ENCODE measurements at regions not wholly inside any gene's neighbourhood (a gene's known extent, or its start where the extent isn't known, plus 50 kb on each side); places are given as distances from the start of the nearest gene placed in this dataset.

DNA sequence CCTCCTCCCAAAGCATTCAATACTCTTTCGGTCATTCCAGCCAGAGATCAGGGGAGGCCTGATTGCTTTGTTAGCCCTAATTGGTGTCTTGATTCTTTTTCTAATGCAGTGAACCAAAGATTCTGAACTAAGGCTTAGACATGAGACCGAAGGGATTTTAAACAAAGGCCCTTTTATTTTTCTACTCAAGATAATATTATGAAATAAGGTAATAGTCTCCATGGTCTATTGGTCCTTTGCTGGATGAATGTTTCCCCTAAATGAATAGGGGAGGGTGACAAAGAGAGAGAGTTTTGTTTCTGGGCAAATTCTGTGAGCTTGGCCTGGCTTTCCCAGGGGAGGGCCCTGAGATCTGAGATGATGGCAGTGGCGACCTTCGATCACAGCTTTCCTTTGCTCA is 449.1 kb downstream of the TYW1 start:
- no peak overlapping the region for H3K4me3 ChIP-seq (ENCODE audit: low read depth, low read length)
- TF ChIP-seq, protein P1, sequence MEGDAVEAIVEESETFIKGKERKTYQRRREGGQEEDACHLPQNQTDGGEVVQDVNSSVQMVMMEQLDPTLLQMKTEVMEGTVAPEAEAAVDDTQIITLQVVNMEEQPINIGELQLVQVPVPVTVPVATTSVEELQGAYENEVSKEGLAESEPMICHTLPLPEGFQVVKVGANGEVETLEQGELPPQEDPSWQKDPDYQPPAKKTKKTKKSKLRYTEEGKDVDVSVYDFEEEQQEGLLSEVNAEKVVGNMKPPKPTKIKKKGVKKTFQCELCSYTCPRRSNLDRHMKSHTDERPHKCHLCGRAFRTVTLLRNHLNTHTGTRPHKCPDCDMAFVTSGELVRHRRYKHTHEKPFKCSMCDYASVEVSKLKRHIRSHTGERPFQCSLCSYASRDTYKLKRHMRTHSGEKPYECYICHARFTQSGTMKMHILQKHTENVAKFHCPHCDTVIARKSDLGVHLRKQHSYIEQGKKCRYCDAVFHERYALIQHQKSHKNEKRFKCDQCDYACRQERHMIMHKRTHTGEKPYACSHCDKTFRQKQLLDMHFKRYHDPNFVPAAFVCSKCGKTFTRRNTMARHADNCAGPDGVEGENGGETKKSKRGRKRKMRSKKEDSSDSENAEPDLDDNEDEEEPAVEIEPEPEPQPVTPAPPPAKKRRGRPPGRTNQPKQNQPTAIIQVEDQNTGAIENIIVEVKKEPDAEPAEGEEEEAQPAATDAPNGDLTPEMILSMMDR (IDR thresholded peaks at IDR 0.05; ENCODE audit: control insufficient read depth, extremely low read depth, insufficient read depth): no peak
- DNase-seq (ENCODE audit: low read depth): no peak

DNA sequence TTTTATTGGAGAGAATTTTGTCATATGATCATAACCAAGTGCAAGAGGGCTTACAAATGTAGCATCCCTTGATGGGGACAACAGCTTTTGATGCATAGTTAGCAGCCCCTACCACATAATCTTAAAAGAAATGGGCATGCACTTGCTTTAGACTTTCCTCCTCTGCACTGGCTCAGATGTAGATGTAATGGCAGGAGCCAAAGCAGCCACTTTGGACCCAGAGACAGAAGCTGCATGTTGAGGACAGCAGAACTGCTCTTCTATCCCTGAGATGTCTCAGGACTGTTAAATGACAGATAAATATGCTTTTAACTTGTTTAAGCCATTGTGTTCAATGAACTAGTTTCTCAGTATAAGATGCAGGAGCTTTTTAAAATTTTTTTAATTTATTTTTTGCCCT is 450.7 kb downstream of the TYW1 start:
- DNase-seq (ENCODE audit: low read depth): no peak
- no peak overlapping the region for H3K4me3 ChIP-seq (ENCODE audit: low read depth, low read length)
- TF ChIP-seq, protein P1 (IDR thresholded peaks at IDR 0.05; ENCODE audit: control insufficient read depth, extremely low read depth, insufficient read depth): no peak

DNA sequence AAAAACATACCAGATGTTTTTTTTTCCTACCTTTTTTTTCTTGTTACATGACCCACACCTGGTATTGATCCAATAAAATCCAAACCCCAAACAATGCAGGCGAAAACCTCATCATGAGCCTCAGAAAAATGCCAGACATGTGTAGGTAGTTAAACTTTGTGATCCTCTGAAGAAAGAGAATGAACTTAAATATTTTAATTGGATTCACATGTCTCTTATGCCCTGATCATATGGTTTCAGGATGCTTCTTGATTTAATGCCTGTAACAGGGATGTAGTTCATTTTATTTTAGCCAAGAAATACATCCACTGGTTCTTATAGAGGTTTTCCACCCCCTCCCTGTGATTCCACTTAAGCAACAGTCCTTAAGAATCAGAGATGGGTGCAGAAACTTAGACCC is 451.6 kb downstream of the TYW1 start:
- TF ChIP-seq, protein P1 (IDR thresholded peaks at IDR 0.05; ENCODE audit: control insufficient read depth, extremely low read depth, insufficient read depth): no peak

DNA sequence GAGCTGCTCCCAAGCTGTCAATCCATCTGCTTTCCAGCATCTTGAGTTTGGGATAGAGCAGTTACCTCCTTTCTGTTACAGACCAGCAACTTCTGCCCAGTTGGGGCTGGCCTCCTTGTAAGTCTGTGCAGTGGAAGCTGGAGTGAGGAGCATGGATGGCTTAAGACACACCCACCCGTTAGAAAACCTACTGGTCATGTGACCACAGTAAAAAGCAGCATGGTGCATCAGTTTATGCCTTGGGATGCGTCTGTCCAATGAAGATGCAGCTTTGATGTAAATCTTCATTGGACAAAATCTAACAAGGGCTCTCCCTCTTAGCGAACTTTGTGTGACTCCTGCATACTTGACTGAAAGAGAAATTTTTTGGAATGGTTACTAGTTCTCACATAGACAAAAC is 453.5 kb downstream of the TYW1 start:
- H3K4me3 ChIP-seq (ENCODE audit: low read depth, low read length): no peak overlapping the region
- DNase-seq (ENCODE audit: low read depth): no peak
- TF ChIP-seq, protein P1 (IDR thresholded peaks at IDR 0.05; ENCODE audit: control insufficient read depth, extremely low read depth, insufficient read depth): no peak

More for the DNA sequence above, 451.6 kb downstream of the TYW1 start:
- no peak overlapping the region for H3K4me3 ChIP-seq (ENCODE audit: low read depth, low read length)
- DNase-seq (ENCODE audit: low read depth): no peak

DNA sequence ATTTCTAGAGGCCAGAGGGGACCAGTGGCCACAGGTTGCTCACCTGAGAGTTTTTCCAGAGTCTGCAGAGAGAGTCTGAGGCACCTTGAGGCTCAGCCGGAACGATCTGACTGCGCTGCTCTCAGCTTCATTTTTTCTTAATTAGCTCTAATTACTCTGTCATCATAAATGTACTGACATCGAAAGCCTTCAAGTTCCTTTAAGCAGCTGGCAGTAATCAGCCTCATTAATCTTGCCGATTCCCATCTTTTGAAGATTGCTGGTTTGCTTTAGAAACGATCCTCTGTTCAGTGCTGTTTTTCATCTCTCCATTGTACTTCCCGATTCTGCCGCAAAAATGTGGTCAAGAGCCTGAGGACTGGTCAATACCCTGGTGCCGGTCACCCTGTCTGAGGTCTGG is 454.7 kb downstream of the TYW1 start:
- TF ChIP-seq, protein P1 (IDR thresholded peaks at IDR 0.05; ENCODE audit: control insufficient read depth, extremely low read depth, insufficient read depth): no peak

DNA sequence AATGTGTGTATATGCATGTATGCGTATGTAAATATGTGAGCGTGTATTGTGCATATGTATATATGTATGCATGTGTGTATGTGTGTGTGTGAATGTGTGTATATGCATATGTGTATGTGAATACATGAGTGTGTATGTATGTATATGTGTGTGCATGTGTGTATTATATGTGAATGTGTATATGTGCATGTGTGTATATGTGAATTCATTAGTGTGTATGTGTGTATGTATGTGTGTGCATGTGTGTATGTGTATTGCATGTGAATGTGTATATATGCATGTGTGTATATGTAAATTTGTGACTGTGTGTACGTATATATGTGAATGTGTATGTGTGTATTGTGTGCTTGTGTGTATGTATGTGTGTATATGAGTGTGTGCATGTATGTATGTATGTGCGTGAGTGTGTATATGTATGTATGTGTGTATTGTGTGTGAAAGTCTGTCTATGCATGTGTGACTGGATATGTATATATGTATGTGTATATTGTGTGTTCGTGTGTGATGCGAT is 455.9 kb downstream of the TYW1 start:
- DNase-seq (ENCODE audit: low read depth): no peak
- TF ChIP-seq, protein P1 (IDR thresholded peaks at IDR 0.05; ENCODE audit: control insufficient read depth, extremely low read depth, insufficient read depth): no peak

More for the DNA sequence above, 454.7 kb downstream of the TYW1 start:
- H3K4me3 ChIP-seq (ENCODE audit: low read depth, low read length): no peak overlapping the region
- DNase-seq (ENCODE audit: low read depth): no peak

More for the DNA sequence above, 455.9 kb downstream of the TYW1 start:
- H3K4me3 ChIP-seq (ENCODE audit: low read depth, low read length): no peak overlapping the region

Data from LNCaP clone FGC (cell line).